Stimulated activated CD4-positive, alpha-beta T cell treated with anti-CD3 and anti-CD28 coated beads, Interleukin-2, amount 100 ng/mL, for 48 hours (primary cell): ENCODE measurements at regions not wholly inside any gene's neighbourhood (a gene's known extent, or its start where the extent isn't known, plus 50 kb on each side); places are given as distances from the start of the nearest gene placed in this dataset.

Experiments used
- DNase-seq, 2 donors: peaks; one replicate each; pipeline ENCODE4 v3.0.0-alpha.2; 2020

DNA sequence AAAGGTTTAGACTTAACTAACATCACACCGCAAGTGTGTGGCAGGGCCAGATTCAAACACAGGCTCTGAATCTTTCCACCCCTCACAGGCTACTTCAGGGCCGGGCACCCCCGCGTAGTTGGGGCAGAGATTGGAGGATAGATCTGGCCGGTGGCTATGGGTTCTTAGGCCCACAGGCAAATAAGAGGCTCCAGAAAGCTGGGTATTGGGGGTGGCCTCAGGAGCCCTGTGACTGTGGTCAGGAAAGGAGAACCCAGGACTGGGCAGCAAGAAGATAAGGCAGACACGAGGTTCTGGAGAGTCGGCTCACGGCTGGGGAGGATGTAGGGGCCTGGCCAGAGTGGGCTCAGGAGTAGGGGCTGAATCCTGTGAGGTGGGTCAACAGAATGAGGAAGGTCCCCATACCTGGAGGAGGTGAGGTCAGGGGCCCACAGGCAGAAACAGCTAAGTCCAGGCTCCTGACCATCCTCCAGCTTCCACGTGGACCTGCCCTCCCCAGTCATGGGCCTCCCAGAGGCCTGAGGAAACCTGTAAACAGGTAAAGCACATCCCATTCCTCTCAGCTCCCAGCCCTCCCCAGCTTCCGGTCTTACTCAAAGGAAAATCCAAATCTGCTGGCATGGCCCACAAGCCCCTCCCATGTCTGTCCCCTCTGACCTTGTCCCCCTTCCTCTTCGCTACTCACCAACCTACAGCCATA is 306.2 kb downstream of the MATN1 start:
- no peak for DNase-seq

DNA sequence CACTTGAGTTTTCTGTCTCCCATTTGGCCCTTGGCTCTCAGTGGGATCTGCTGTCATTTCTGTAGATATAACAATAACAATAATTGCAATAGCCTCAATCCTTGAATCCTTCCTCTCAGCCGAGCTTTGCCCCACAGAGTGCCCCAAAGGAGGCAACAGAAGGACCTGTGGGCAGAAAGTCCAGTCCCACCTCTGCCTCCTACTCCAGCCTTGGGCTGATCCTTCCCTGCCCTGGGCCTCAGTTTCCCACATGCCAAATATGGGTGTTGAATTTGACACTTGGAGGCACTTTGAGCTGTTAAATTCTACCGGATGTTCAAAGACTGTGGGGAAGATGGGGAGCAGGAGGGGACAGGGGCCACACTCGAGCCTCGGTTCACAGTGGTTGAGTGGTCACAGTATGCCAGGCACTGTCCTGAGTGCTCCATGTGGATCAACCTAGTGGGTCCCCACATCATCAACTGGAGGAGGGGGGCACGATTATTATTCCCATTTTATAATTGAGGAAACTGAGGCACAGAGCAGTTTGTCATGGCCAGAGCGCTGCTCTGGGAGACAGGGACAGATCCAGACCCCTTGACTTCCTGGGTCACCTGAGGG is 307.1 kb downstream of the MATN1 start:
- no peak for DNase-seq

DNA sequence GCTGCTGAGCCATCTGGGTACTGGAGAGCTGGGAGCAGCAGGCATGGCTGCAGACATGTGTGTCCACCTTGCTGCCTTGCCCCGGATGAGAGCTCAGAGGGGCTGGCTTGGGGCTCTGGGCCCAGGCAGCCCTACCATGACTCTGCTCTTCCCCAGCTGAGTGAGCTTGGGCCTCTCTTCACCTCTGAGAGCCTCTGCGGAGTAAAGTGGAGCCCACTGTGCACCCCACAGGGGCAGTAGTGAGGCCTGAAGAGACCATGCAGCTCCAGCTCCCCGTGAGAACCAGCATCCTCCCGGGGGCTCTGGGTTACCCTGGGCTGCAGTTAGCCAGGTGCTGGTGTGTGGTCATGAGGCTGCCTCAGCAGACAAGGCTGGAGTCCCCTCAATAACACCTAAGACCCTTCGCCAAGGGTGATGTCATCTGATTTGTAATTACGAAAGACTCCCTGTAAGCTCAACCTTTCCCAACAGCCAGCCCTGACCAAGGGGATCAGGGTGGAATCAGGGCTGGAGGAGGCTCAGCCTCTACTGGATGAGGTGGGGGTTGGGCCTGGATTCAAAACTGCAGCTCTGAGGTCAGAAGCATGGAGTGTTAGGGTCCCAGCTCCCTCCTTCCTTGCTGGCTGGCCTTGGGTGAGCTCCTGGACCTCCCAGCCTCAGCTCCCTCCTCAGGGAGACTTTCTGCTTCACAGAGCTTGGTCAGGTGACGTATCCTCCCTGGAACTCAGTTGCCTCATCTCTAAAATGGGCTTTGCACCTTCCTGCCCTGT is 308.0 kb downstream of the MATN1 start:
- no peak for DNase-seq

DNA sequence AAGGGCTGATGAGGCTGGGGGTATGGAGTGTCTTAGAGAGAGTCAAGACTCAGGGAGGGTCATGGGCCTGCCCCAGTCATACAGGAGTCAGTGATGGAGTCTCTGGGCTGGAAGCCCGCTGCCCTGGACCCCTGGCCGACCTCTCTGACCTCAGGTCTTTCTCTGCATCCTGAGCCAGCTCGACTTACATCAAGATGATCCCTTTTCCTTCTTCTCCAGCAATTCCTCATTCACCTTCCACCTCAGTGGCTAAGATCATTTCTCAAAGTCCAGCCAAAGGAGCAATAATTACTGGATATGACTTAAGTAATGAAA is 308.6 kb downstream of the MATN1 start:
- DNase-seq = no peak

DNA sequence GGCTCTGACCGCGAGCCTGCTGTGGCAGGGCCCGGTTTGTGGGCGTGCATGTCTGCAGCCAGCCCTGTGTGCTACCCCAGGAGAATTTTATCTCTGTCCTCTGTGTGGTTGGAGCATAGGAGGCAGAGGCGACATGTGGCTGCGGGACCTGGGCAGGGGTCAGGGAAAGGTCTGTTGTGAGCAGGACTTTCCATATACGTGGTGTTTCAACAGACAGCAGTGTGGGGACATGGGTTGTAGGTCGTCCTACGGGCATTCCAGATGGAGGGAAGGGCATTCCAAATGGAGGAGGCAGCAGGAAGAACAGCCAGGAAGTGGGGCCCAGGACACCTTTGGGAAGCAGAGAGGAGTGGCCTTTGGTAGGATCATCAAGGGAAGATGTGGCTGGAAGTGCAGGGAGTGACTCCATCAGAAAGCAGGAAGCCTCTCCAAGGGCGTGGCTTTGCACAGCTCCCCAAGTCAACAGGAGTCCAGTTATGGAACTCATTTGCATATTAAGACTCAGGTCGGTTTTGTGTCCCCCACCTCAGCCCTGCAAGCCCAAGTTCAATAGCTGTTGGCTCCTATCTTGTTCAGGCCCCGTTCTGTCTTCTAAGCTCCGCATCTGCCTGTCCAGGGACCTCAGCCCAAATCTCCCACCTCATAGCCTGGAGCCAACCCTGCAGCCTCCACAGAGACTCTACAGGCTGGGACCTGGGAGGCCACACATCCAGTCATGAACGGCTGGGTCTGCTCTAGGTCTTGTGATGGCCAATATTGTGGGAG is 309.1 kb downstream of the MATN1 start:
- DNase-seq = no peak

DNA sequence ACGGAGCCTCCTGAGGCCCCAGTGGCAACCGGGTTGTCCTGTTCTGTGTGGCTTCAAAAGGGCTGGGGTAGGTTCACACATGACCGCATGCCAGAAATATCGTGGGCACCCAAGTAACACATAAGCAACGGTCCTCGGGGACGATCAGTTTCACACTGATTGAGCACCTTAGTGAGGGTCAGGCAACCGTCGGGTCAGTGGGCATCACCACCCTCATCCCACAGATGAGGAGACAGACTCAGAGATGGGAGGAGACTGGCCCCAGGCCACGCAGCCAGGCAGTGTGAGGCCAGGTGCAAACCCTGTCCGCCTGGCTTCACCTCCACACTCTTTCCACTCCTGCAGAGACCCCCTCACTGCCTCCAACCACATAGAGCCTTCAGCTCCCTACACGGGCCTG is 309.8 kb downstream of the MATN1 start:
- DNase-seq = no peak

DNA sequence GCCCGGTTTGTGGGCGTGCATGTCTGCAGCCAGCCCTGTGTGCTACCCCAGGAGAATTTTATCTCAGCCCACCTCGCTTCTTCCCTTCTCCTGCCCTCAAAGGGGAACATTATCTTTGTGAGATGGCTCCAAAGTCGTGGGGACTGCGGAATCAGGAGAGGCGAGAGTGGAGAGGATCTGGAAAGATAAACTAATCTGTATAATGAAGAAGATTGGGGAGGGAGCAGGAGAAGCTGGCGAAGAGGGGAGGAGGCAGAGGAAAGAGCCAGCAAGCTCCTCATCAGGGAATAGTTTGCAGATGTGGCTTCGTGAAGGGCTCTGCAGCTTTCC is 310.3 kb downstream of the MATN1 start:
- no peak for DNase-seq

DNA sequence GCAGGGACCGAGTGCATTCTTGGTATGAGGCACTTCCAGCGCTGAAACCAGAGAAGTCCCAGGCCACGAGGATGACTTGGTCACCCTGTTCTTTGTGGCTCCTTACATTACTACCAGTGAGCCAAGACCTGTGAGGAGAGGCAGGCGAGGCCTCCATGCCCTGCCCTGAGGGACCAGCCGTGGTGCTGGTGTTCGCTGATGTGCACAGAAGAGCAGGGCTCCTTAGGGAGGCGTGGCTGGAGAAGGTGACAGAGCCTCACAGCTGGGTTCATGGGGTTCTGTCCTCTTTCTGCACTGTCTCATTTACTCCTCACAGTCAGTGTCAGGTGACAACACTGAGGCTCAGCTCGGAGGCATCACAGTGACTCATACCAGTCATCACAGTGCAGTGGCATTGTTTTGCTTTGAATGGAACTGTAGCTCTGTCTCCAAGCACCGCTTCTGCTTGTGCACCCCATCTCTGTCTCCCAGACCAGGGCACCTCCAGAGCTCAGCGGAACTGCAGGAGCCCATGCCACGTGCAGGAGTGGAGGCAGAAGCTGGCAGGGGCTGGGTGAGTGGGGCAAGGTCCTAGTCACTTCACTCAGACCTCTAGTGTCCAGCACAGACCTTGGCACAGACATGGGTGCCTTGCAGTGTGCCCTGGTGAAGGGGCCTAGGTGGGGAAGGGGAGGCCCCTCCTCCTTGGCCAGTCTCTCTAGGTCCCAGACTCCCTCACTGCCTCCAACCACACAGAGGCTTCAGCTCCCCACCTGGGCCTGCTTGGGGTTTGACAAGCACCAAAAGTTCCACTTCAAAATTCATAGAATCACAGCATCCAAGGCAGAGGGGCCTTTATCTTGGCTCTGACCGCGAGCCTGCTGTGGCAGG is 310.9 kb downstream of the MATN1 start:
- no peak for DNase-seq

DNA sequence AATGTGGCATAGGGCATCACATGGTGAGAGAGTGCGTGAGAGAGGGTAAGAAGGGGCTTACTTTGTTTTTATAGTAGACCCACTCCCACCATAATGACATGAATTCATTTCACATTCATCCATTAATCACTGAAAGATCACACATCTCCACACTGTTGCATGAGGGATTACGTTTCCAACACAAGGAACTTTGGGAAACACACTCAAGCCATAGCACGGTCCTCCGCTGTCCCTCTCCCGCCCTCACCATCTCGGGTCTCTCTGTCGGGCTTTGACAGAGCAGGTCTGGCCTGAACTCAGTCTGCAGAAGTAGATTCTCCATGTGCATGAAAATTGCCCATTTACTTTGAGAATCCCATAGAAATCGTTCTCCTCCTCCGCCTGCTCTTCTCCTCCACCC is 312.2 kb downstream of the MATN1 start:
- no peak for DNase-seq

DNA sequence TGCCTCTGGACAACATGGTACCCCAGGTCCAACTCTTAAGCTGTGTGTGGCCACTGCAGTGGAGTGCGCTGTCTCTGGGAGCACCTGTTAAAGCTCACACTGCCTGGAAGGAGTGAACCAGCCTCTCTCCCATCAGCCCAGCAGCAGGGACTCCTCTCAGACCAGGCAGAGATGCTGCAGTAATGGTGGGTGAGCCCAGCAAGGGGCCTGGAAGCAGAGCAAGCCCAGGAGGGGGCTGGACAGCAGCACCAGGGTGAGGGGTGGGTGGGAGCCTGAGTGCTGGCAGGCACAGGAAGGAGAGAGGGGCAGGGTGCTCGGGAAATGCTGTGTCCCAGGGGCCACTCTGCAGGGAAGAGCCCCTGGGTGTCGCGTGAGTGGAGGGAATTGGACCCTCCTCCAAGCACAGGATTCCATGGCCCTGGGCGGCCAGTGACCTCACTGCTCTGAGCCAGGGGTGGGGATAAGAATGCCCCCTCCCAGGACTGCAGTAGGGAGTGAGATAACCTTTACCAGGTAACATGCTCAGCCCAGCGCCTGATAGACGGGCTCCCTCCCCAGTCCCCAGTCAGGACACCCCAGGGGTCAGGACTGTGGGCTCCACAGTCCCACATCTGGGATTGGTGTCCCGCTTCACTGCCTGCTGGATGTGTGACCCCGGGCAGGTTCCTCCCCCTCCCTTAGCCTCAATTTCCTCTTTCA is 313.1 kb downstream of the MATN1 start:
- DNase-seq = no peak

DNA sequence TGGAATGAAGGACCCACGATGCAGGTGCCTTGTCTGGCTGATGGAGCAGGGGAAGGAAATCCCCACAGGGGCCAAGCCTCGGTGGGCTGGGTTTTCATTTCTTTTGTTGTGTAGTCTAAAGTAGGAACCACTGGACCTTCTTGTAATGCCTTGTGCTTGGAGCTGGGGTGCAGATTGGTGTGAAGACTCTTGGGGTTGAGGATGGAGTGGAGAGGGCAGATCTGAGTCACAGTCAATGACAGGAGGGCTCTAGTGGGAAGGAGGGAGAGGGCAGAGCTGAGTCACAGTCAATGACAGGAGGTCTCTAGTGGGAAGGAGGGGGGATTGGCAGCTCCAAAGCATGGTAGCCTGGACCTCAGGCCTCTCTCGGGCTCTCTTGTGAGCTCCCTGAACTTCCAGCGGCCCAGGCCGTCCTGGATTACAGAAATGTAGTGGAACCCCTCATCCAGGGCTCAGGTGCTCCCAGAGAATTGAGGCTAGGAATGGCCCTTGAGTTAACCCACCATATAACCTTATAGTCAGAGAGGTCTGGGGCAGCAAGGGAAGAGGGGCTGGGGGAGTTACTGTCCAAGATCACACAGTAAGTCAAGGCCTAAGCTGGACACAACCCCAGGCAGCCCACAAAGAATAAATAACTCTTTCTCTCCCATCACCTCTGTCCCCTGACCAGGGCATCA is 313.8 kb downstream of the MATN1 start:
- no peak for DNase-seq

DNA sequence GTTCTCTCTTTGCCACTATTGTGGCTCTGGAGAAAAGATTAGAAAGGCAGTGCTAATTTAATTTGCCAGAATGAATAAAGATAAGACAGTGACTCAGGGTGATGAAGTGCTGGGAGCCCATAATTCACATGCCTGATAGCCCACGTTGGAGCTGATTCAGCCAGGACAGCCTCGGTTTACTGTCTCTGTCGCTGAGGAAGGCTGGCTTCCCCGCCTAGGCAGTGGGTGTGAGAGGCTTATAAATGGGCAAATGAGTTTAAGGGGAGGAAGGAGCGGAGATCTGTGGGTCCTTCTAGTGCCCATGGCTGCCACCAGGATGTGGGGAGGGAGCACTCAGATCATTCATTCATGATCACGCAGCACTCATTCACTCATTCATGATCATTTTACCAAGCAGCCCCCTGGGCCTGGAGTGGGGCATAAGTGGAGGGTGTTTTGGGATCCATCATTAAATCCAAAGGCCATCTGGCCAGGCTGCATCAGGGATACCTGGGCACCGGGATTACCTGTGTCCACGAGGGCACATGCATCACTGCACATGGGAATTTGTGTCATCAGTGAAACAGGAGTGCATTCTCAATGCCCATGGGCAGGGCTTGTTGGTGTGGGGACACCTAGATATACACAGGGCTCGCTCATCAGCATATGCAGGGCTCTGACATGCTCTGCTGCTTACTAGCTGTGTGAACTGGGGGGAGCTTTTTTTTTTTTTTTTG is 315.4 kb downstream of the MATN1 start:
- no peak for DNase-seq

DNA sequence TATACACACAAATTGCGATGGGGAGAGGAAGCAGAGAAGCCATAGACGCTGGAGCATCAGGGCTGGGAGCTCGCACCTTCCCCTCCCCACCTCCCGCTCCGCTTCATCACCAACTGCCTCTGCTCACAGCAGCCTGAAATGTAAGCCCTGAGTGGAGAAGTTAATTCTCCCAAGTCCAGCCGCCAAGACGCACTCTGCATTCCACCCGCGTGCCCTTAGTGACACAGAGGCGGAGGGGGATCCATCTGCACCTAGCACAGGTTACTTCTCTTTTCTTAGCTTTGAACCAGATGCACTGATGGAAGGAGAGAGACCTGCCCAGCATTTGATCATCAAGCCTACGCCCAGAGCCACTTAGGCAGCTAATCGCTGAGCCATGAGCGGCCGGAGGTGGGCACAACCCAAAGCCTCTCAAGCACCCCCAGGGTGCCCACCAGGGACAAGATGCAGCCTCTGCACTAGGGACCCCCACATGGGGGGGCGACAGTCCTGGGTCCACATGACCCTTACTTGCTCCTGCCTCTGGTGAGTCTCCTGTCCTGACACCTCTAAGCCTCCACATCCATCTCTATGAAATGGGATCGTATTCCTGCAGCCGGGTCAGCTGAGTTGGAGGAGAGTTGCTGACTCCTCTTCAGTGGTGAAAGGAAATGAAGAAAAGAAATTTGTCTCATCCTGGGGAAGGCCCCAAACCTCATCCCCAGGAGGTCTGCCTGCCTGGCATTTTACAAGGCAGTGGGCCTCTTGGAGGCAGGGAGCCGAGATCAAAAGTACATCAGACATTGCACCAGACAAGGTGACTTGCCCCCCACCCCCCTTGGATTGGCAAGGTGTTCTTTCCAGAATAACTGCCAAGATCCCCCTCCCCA is 316.2 kb downstream of the MATN1 start:
- DNase-seq = no peak

DNA sequence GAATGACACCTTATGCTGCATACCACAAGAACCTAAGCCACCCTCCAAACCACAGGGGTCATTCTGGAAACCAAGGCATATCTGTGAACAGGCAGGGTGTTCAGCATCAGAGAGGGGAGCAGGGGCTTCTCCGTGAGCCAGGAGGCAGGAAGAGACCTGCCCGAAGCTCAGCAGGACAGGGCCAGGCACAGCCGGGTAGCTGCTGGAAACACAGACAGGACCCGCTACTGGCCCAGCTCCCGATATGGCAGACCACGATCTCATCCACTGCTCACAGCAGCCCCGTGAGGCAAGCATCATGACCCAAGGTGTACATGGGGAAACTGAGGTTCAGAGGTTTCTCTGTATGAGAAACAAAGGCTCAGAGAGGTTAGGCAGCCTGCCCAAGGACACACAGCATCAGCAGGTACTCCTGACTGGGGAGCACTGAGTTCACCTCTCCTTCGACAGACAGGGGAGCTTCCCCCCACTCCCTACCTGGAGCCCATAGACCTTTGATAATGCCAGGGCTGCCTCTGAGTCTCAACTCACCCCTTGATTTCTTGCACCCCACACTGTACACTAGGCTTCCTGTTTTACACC is 317.7 kb downstream of the MATN1 start:
- no peak for DNase-seq

DNA sequence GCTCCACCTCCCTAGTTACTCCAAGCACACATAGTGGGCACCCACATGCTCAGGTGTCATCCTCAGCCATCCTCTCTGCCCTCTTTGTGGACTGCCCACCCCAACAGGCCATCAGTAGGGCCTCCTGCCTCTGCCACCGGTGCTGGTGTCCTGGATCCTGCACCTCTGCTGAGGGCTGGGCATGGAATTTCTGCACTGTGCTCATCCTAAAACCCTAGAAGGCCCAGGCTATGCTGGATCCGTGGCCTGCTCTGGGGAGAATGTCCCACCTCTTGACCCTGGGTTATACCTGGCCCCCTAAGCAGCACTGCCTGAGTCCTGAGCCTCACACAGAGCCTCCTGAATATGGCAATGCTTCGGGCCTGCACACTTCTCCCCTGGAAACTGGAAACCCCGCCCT is 318.3 kb downstream of the MATN1 start:
- DNase-seq = no peak

DNA sequence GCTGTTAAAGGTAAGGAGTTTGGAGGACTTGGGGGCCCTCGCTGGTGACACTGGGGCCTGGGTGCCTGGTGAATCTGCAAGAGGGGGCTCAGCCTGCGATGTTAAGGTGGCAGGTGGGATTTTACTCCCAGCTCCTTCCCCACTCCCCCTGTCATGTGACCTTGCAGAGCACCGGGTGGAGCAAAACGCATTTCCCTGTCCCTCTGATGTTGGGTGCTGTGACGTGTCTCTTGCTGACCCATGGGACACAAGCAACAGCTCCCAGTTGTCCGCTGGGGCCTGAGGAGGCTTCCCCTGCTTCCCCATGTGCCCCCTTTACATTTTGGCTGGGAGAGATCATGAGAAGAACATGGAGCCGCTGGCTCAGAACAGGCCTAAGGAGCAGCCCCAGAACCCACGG is 319.0 kb downstream of the MATN1 start:
- DNase-seq = no peak

DNA sequence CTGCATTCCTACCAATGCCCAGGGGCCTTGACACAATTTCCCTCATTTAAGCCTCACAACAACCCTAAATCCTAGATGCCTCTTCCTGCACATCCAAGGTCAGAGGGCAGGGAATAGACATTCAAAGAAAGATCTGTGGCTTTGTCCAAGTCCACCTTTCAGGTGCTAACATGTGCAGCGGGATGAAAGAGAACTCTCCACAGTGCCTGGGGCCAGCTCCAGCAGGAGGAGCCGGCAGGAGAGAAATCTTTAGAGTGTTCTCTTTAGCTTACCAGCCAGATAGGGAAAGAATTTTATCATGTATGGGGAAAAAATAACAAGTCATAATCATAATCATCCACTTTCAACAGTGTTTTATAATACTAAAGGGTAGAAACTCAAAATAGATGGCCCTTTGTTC is 319.7 kb downstream of the MATN1 start:
- no peak for DNase-seq

DNA sequence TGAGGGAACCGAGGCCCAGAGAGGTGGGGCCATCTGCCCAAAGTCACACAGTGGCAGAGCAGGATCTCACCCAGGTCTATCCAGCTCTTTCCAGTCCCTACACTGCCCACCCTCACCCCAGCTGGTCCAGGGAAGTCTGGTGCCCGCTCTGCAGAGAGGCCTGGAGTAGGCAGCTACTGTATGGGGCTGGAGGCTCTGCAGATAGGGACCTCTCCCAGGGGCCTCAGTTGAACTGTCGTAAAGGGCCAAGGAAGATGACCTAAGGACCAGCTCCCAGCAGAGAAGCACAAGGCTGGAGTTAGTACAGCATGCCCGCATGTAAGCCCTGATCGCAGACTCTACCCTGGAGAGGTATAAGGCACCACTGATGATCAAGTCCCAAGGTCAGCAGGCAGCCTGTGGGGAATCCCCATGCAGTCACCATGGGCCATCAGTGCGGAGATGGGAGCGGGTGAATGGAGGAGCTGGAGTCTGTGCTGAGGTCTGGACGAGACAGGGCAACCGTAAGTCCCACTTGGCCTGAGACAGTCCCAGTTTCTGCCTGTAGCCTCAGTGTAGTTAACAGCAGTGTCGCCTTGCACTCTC is 320.2 kb downstream of the MATN1 start:
- no peak for DNase-seq

DNA sequence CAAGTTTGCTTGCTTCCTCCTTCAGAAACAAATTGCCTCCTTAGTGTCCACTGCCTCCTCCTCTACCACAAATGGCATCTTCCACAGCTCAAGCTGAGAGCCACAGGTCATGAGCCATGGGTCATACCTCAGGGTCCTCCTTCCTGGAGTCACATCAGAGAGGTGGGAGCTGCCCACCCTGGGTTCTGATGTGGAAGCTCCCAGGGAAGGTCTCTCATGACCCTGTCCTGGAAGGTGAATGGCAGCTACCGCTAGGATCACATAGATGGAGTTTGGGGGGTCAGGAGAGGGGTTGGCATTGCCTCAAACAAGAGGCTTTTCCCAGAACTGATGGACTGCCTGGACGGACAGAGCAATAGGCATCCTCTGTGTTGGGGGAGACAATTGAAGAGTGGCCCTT is 321.4 kb downstream of the MATN1 start:
- DNase-seq = no peak
